DND-41 (cell line): ENCODE measurements at regions not wholly inside any gene's neighbourhood (a gene's known extent, or its start where the extent isn't known, plus 50 kb on each side); places are given as distances from the start of the nearest gene placed in this dataset.

Source experiments
- ATAC-seq: fragments of 200-7000 bp; cut with Tn5 transposase; 3 replicates; pipeline ENCODE4 v1.9.1; 2021; ENCODE audit warnings: low read depth; ENCODE audit not compliant: insufficient read depth
- DNase-seq: peaks from one replicate; pipeline ENCODE4 v3.0.0-alpha.2; 2020
- H2AFZ ChIP-seq: 2 replicates; pipeline ENCODE4 v1.6.0; 2012; ENCODE audit warnings: low read depth, low read length
- H3K27ac ChIP-seq: 2 replicates; pipeline ENCODE4 v1.5.1; 2012; ENCODE audit warnings: low read length, inconsistent platforms
- H3K27me3 ChIP-seq: fragments of 200-600 bp; sonication (generic); 2 replicates; pipeline ENCODE4 v1.6.0; 2012; ENCODE audit warnings: low read length, mild to moderate bottlenecking, inconsistent platforms; ENCODE audit not compliant: insufficient read depth, poor library complexity
- H3K36me3 ChIP-seq: 2 replicates; pipeline ENCODE4 v1.5.1; 2012; ENCODE audit warnings: low read length, inconsistent platforms; ENCODE audit not compliant: insufficient read depth
- H3K4me1 ChIP-seq: 2 replicates; pipeline ENCODE4 v1.5.1; 2012; ENCODE audit warnings: mild to moderate bottlenecking, low read length; ENCODE audit not compliant: insufficient read depth
- H3K4me2 ChIP-seq: 2 replicates; pipeline ENCODE4 v1.6.0; 2012; ENCODE audit warnings: mild to moderate bottlenecking, moderate library complexity, low read length, inconsistent platforms; ENCODE audit not compliant: insufficient read depth
- H3K4me3 ChIP-seq, 2 experiments: fragments of 200-600 bp in 1 of 2; shearing (Covaris generic) in 1 of 2; 2 replicates each; pipeline ENCODE4 v1.5.1; 2012 to 2016; ENCODE audit warnings: inconsistent platforms in 2 of 2, low read length in 2 of 2, mild to moderate bottlenecking in 2 of 2, low read depth in 1 of 2, moderate library complexity in 1 of 2
- H3K79me2 ChIP-seq: 2 replicates; pipeline ENCODE4 v1.6.0; 2012; ENCODE audit warnings: low read length, inconsistent platforms; ENCODE audit not compliant: insufficient read depth
- H3K9ac ChIP-seq: 2 replicates; pipeline ENCODE4 v1.6.0; 2012; ENCODE audit warnings: low read depth, mild to moderate bottlenecking, inconsistent platforms, low read length, moderate library complexity
- H3K9me3 ChIP-seq: 2 replicates; pipeline ENCODE4 v1.5.1; 2012; ENCODE audit warnings: low read length, moderate library complexity, mild to moderate bottlenecking, inconsistent platforms; ENCODE audit not compliant: insufficient read depth, severe bottlenecking
- H4K20me1 ChIP-seq: 2 replicates; pipeline ENCODE4 v1.6.0; 2012; ENCODE audit warnings: low read length; ENCODE audit not compliant: insufficient read depth
- CTCF ChIP-seq: IDR thresholded peaks from 2 replicates; pipeline ENCODE4 v1.5.1; 2012; ENCODE audit warnings: borderline replicate concordance, low read length, moderate library complexity, mild to moderate bottlenecking; ENCODE audit not compliant: poor library complexity, severe bottlenecking; ENCODE audit errors: extremely low read depth
- EZH2 ChIP-seq: IDR thresholded peaks from 3 replicates; pipeline ENCODE4 v1.6.1; 2012; ENCODE audit warnings: borderline replicate concordance, low read depth, mild to moderate bottlenecking, moderate library complexity, low read length, inconsistent platforms; ENCODE audit not compliant: severe bottlenecking

GRCh38 chr12:92414170-92415070 is 268.8 kb upstream of the BTG1 start:
- Histone ChIP-seq H4K20me1 (no peaks in the 10 kb centered on the region), H3K4me3 (no peak overlapping the region), H3K27ac (no peak overlapping the region), H3K36me3 (no peaks in the 10 kb centered on the region), H3K27me3 (no peaks in the 10 kb centered on the region), H3K4me1 (peaks cover 5% of the 10 kb centered on the region), H3K4me2 (no peak overlapping the region), H3K79me2 (no peaks in the 10 kb centered on the region), H2AFZ (no peak overlapping the region), H3K9ac (no peak overlapping the region), H3K9me3 (no peaks in the 10 kb centered on the region)
- no peak for ATAC-seq
- TF ChIP-seq EZH2 (no peak), CTCF (no peak)
- no peak for DNase-seq

DNA sequence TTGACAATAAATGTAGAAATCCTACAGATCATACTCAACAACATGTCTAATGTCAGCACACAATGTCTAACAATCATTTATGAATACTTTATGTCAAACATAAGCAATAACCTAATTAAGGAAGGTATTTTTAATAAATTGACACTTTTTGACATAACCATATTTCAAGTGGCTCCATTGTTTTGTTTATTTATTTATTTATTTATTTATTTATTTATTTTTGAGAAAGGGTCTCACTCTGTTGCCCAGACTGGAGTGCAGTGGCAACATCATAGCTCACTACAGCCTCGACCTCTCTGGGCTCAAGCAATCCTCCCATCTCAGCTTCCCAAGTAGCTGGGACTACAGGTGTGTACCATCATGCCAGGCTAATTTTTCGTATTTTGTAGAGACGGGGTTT is 267.6 kb upstream of the BTG1 start:
- H3K36me3 ChIP-seq, result no peaks in the 10 kb centered on the region
- no peaks in the 10 kb centered on the region for H3K27me3 ChIP-seq
- TF ChIP-seq CTCF, result no peak
- TF ChIP-seq EZH2, result no peak
- H4K20me1 ChIP-seq, result no peaks in the 10 kb centered on the region
- DNase-seq (no peak), ATAC-seq (no peak)
- H3K27ac ChIP-seq, result no peak overlapping the region
- H3K4me2 ChIP-seq, result no peak overlapping the region
- H3K9me3 ChIP-seq, result no peaks in the 10 kb centered on the region
- H3K79me2 ChIP-seq, result no peaks in the 10 kb centered on the region
- H3K9ac ChIP-seq, result no peak overlapping the region
- no peak overlapping the region for H2AFZ ChIP-seq
- no peak overlapping the region for H3K4me3 ChIP-seq
- peaks cover 5% of the 10 kb centered on the region for H3K4me1 ChIP-seq

GRCh38 chr12:92412856-92413255 is 267.2 kb upstream of the BTG1 start:
- Histone ChIP-seq H3K36me3 (no peaks in the 10 kb centered on the region), H2AFZ (no peak overlapping the region), H3K79me2 (no peaks in the 10 kb centered on the region), H3K4me1 (peaks cover 5% of the 10 kb centered on the region), H4K20me1 (no peaks in the 10 kb centered on the region), H3K9ac (no peak overlapping the region), H3K27ac (no peak overlapping the region), H3K9me3 (no peaks in the 10 kb centered on the region), H3K4me3 (no peak overlapping the region), H3K4me2 (no peak overlapping the region), H3K27me3 (no peaks in the 10 kb centered on the region)
- no peak for ATAC-seq
- TF ChIP-seq EZH2 (no peak), CTCF (no peak)
- no peak for DNase-seq
